Osteoblast (primary cell): ENCODE measurements at regions not wholly inside any gene's neighbourhood (a gene's known extent, or its start where the extent isn't known, plus 50 kb on each side); places are given as distances from the start of the nearest gene placed in this dataset.

Experiments
- DNase-seq: peaks from one replicate; pipeline ENCODE4 v3.0.0; 2011; ENCODE audit warnings: low spot score, mixed read lengths; ENCODE audit not compliant: insufficient read length; ENCODE audit errors: missing footprints
- H2AFZ ChIP-seq: 2 replicates; pipeline ENCODE4 v1.6.0; 2011; ENCODE audit warnings: mild to moderate bottlenecking, low read length
- H3K27ac ChIP-seq: 2 replicates; pipeline ENCODE4 v1.5.1; 2011; ENCODE audit warnings: mild to moderate bottlenecking, low read depth, low read length, moderate library complexity
- H3K27me3 ChIP-seq: 2 replicates; pipeline ENCODE4 v1.6.0; 2012; ENCODE audit warnings: mild to moderate bottlenecking, control low read depth, inconsistent platforms, low read length, moderate library complexity; ENCODE audit not compliant: insufficient read depth
- H3K36me3 ChIP-seq: 2 replicates; pipeline ENCODE4 v1.5.1; 2011; ENCODE audit warnings: mild to moderate bottlenecking, low read length, control low read depth, moderate library complexity; ENCODE audit not compliant: insufficient read depth
- H3K4me1 ChIP-seq: 2 replicates; pipeline ENCODE4 v1.5.1; 2011; ENCODE audit warnings: mild to moderate bottlenecking, low read length, control low read depth, moderate library complexity; ENCODE audit not compliant: insufficient read depth
- H3K4me2 ChIP-seq: 2 replicates; pipeline ENCODE4 v1.6.0; 2011; ENCODE audit warnings: mild to moderate bottlenecking, low read length; ENCODE audit not compliant: insufficient read depth
- H3K4me3 ChIP-seq: fragments of 200-600 bp; sonication (generic); 3 replicates; pipeline ENCODE4 v1.5.1; 2012; ENCODE audit warnings: mild to moderate bottlenecking, low read length, inconsistent platforms; ENCODE audit not compliant: insufficient read depth
- H3K79me2 ChIP-seq: 2 replicates; pipeline ENCODE4 v1.6.0; 2012; ENCODE audit warnings: mild to moderate bottlenecking, low read length, control low read depth, inconsistent platforms; ENCODE audit not compliant: insufficient read depth
- H3K9me3 ChIP-seq: 2 replicates; pipeline ENCODE4 v1.5.1; 2011; ENCODE audit warnings: low read depth, low read length, control low read depth
- H4K20me1 ChIP-seq: 2 replicates; pipeline ENCODE4 v1.6.0; 2012; ENCODE audit warnings: mild to moderate bottlenecking, low read length, control low read depth; ENCODE audit not compliant: insufficient read depth
- CTCF ChIP-seq: IDR thresholded peaks from 2 replicates; pipeline ENCODE4 v1.5.1; 2011; ENCODE audit warnings: mild to moderate bottlenecking, low read depth, low read length, moderate library complexity; ENCODE audit errors: extremely low read depth

DNA sequence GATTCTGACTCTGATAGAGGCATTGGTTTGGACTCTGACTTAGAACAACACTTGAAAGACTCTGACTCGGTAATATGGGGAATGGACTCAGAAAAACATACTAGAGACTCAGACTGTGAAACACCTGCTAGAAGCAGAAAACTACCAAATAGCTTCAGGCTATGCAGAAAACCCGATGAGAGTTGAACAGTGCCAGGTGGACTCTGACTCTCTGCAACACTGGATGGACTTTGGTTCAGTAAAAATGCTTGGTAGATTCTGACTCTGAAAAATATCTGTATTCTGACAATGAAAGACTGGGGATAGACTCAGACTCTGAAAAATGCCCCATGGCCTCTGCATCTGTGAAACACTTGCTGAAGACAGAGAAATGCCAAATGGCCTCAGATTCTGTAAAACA lies 215.1 kb upstream of the HDX start:
- TF ChIP-seq CTCF, result no peak
- Histone ChIP-seq H4K20me1 (no peaks in the 10 kb centered on the region), H3K27ac (no peak overlapping the region)

DNA sequence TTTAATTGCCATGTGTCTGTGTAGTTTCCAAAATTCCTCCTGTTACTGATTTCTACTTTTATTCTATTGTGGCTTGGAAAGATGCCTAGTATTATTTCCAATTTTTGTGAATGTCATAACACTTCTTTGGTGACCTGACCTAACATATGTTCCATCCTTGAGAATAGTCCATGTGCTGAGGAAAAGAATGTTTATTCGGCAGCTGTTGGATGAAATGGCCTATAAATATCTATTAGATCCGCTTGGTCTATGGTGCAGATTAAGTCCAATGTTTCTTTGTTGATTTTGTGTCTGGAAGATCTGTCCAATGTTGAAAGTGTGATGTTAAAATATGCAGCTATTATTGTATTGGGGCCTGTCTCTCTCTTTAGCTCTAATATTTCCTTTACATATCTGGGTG lies 219.2 kb upstream of the HDX start:
- TF ChIP-seq CTCF, result no peak
- no peaks in the 10 kb centered on the region for H3K9me3 ChIP-seq

More for the DNA sequence above, 215.1 kb upstream of the HDX start:
- no peak overlapping the region for H2AFZ ChIP-seq
- no peaks in the 10 kb centered on the region for H3K4me1 ChIP-seq
- H3K79me2 ChIP-seq, result no peaks in the 10 kb centered on the region
- H3K4me2 ChIP-seq, result no peak overlapping the region
- H3K27me3 ChIP-seq, result no peaks in the 10 kb centered on the region
- DNase-seq, result no peak
- no peaks in the 10 kb centered on the region for H3K9me3 ChIP-seq
- H3K36me3 ChIP-seq, result no peaks in the 10 kb centered on the region
- H3K4me3 ChIP-seq, result no peak overlapping the region

DNA sequence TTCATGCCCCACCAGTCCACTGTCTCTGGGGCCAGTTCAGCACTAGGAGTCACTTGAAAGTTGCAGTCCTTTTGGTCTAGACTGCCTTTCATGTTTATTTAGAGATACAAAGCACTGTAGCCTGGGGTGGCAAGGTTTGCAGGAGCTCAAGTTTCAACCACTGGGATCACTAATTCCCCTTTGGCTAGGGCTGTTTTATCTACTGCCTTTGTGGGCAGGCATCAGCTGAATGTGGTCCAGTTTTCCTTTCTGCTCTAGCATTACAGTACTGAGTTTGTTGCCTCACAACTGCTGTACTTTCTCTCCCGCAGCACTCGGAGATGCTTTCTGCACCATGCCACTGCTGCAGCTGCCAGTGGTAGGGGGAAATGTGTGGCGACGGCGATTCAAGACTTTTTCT lies 222.3 kb upstream of the HDX start:
- Histone ChIP-seq H3K27me3 (no peaks in the 10 kb centered on the region), H2AFZ (no peak overlapping the region), H3K27ac (no peak overlapping the region), H3K36me3 (no peaks in the 10 kb centered on the region), H3K4me1 (no peaks in the 10 kb centered on the region), H3K79me2 (no peaks in the 10 kb centered on the region), H3K4me2 (no peak overlapping the region), H4K20me1 (no peaks in the 10 kb centered on the region), H3K9me3 (no peaks in the 10 kb centered on the region), H3K4me3 (no peak overlapping the region)
- no peak for DNase-seq
- no peak for TF ChIP-seq CTCF

More for the DNA sequence above, 219.2 kb upstream of the HDX start:
- DNase-seq, result no peak
- Histone ChIP-seq H3K27ac (no peak overlapping the region), H4K20me1 (no peaks in the 10 kb centered on the region), H3K79me2 (no peaks in the 10 kb centered on the region), H2AFZ (no peak overlapping the region), H3K36me3 (no peaks in the 10 kb centered on the region), H3K4me3 (no peak overlapping the region), H3K4me2 (no peak overlapping the region), H3K27me3 (no peaks in the 10 kb centered on the region), H3K4me1 (no peaks in the 10 kb centered on the region)

DNA sequence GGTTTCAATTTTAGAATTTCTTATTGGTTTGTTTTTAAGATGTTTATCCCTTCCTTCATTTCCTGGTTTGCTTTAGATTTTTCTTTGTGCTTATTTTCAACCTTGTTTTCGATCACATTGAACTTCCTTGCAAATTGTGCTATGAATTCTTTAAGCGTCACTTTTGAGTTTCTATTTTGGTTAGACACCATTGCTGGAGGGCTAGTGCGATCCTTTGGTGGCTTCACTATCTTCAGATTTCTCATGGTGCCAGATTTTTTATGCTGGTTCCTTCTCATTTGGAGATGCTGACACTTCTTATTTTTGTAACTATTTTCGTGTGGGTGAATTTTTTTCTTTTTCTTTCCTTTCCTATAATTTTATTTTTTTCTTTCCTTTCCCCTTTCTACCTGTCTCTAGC lies 227.2 kb upstream of the HDX start:
- no peak overlapping the region for H2AFZ ChIP-seq
- H3K79me2 ChIP-seq, result no peaks in the 10 kb centered on the region
- no peak overlapping the region for H3K4me3 ChIP-seq
- no peaks in the 10 kb centered on the region for H3K27me3 ChIP-seq
- no peaks in the 10 kb centered on the region for H3K4me1 ChIP-seq
- no peaks in the 10 kb centered on the region for H4K20me1 ChIP-seq
- DNase-seq, result no peak
- no peaks in the 10 kb centered on the region for H3K36me3 ChIP-seq
- H3K4me2 ChIP-seq, result no peak overlapping the region
- H3K27ac ChIP-seq, result no peak overlapping the region
- TF ChIP-seq CTCF, result no peak
- H3K9me3 ChIP-seq, result no peaks in the 10 kb centered on the region
